ENCODE measurements at regions not wholly inside any gene's neighbourhood (a gene's known extent, or its start where the extent isn't known, plus 50 kb on each side); places are given as distances from the start of the nearest gene placed in this dataset.

DNA sequence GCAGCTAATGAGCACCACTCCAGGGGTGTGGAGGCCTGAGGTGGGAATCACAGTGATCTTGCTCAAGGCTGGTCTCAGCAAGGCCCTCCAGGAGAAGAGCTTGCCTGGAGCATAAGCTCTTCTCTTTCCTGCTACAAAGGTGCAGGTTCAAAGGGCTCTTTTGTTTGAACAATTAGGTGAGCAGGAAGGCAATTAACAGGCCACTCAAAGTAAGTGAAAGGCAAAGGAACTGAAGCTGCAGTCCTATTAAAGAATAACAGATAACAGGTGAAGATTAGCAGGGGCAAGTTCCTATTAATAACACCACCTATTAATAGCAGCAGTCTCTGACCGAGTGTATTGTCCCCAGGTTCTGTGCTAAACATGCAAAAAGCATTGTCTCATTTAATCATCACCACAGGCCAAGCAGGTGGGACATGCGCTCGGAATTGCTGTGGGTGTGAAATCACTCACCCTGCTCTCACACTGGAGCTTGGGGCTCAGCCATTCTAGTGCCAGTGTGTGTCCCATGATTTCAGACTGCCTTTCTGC, 113.8 kb downstream of the RHOU start:
- TF ChIP-seq, protein P1, sequence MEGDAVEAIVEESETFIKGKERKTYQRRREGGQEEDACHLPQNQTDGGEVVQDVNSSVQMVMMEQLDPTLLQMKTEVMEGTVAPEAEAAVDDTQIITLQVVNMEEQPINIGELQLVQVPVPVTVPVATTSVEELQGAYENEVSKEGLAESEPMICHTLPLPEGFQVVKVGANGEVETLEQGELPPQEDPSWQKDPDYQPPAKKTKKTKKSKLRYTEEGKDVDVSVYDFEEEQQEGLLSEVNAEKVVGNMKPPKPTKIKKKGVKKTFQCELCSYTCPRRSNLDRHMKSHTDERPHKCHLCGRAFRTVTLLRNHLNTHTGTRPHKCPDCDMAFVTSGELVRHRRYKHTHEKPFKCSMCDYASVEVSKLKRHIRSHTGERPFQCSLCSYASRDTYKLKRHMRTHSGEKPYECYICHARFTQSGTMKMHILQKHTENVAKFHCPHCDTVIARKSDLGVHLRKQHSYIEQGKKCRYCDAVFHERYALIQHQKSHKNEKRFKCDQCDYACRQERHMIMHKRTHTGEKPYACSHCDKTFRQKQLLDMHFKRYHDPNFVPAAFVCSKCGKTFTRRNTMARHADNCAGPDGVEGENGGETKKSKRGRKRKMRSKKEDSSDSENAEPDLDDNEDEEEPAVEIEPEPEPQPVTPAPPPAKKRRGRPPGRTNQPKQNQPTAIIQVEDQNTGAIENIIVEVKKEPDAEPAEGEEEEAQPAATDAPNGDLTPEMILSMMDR (conservative IDR thresholded peaks at IDR 0.05) = no peak
- no peak for TF ChIP-seq ZFX (IDR thresholded peaks at IDR 0.05)

All from C4-2B (cell line).